ENCODE measurements at regions not wholly inside any gene's neighbourhood (a gene's known extent, or its start where the extent isn't known, plus 50 kb on each side); places are given as distances from the start of the nearest gene placed in this dataset.

- DNase-seq (ENCODE audit: low read depth): no peak
- no peak overlapping the region for H3K4me3 ChIP-seq (replicated peaks; ENCODE audit: low read depth, low read length)
- TF ChIP-seq CTCF (IDR thresholded peaks at IDR 0.05; ENCODE audit: low read length, missing control alignments): no peak
Measured at GRCh38 chr4:106594291-106594952, 225.8 kb upstream of the GIMD1 start.

GRCh38 chr4:106588891-106589290 lies 220.3 kb upstream of the GIMD1 start:
- H3K4me3 ChIP-seq (replicated peaks; ENCODE audit: low read depth, low read length): no peak overlapping the region
- TF ChIP-seq CTCF (IDR thresholded peaks at IDR 0.05; ENCODE audit: low read length, missing control alignments): no peak
- DNase-seq (ENCODE audit: low read depth): no peak

- peak; percentile 80 for DNase-seq (ENCODE audit: low read depth)
- no peak for TF ChIP-seq CTCF (IDR thresholded peaks at IDR 0.05; ENCODE audit: low read length, missing control alignments)
- no peak overlapping the region for H3K4me3 ChIP-seq (replicated peaks; ENCODE audit: low read depth, low read length)
Measured at GRCh38 chr4:106587558-106587957, 219.0 kb upstream of the GIMD1 start.

GRCh38 chr4:106585915-106586349 lies 217.4 kb upstream of the GIMD1 start:
- TF ChIP-seq CTCF (IDR thresholded peaks at IDR 0.05; ENCODE audit: low read length, missing control alignments): no peak
- no peak for DNase-seq (ENCODE audit: low read depth)
- H3K4me3 ChIP-seq (replicated peaks; ENCODE audit: low read depth, low read length): no peak overlapping the region

- TF ChIP-seq CTCF (IDR thresholded peaks at IDR 0.05; ENCODE audit: low read length, missing control alignments): no peak
Measured at GRCh38 chr4:106584337-106584989, 215.9 kb upstream of the GIMD1 start.

GRCh38 chr4:106583567-106583966 lies 215.0 kb upstream of the GIMD1 start:
- TF ChIP-seq CTCF (IDR thresholded peaks at IDR 0.05; ENCODE audit: low read length, missing control alignments): no peak
- H3K4me3 ChIP-seq (replicated peaks; ENCODE audit: low read depth, low read length): no peak overlapping the region
- DNase-seq (ENCODE audit: low read depth): peak; percentile 95

More at GRCh38 chr4:106584337-106584989, 215.9 kb upstream of the GIMD1 start:
- DNase-seq (ENCODE audit: low read depth): peak; percentile 11
- no peak overlapping the region for H3K4me3 ChIP-seq (replicated peaks; ENCODE audit: low read depth, low read length)
